OCI-M1 (cell line): ENCODE measurements at regions not wholly inside any gene's neighbourhood (a gene's known extent, or its start where the extent isn't known, plus 50 kb on each side); places are given as distances from the start of the nearest gene placed in this dataset.

ENCODE experiments used
- DNase-seq: peaks from one replicate; lab custom pipeline; 2025; lab: John Stamatoyannopoulos, UW

DNA sequence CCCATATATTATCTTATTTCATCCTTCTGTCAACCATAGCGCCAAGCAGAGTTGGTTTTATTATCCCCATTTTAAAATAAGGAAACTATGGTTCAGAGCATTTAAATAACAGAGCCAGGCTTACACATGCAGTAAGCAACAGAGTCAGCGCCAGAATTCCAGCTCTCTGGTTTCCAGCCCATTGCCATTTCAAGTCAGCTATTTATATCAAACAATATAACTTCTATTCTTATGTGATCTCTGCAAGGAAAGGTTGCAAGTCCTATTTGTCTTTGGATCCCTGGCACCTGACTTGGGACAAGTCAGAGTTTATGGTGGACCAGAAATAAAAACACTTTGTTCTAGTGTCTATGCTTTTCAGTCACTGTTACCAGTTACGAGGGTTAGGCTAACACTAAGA, 174.1 kb upstream of the EEA1 start:
- no peak for DNase-seq

DNA sequence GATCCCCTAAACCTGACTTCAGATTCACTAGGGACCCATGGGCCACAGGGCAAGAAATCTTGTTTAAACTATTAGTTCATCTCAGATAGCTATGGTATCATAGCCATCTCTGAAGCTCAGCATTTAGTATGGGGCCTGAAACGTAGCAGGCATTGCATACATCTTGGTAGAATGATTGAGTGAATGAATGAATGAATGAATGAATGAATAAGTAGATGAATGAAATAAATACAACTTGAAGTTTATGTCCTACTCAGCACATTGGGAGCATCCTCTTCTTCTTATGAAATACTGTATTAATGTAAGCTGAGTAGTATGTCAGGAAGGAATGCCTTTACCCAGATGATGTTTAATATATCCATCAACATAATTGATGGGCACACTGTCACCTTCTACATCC, 175.4 kb upstream of the EEA1 start:
- no peak for DNase-seq

DNA sequence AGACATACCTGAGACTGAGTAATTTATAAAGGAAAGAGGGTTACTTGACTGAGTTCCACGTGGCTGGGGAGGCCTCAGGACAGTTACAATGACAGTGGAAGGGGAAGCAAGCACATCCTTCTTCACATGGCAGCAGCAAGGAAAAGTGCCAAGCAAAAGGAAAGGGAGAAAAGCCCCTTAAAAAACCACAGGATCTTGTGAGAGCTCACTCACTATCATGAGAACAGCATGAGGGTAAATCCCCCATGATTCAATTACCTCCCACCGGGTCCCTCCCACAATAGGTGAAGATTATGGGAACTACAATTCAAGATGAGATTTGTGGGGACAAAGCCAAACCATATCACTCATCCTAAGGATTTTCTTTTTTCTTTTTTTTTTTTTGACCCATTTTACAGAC, 177.8 kb upstream of the EEA1 start:
- no peak for DNase-seq

DNA sequence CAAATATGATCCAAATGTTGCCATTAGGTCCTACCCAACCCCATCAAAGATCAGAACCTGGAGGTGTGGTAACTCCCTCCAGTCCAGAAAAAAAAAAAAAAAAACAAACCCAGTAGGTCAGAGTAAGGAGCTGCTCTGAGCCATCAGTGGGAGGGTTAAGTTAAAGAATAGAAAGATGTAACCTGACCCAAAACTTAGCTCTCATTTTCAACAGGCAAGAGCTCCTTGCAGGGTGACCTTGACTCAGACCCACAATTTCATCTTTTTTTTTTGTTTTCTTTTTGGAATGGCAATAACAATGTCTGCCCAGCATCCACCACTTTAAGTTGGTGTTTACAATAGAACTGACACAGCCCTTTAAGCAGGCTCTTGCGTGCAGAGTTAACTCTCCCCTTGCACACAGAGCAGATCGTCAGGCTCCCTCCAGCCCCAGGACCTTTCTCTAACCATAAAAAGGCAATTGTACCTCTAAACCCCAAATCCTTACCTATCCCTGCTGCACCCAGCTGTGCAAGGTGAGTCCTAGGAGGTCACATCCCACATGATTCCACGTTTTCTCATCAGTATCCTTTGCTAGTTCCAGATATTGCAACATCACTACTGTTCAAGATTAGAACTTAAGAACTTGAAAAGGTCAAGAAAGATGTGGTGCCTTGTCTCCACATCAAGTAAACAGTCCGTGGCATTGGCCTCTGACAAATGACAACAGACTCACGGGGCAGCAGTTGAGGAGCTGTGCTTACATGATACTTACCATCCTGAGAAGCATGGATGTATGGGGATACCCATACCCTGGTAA, 178.6 kb upstream of the EEA1 start:
- DNase-seq = no peak

DNA sequence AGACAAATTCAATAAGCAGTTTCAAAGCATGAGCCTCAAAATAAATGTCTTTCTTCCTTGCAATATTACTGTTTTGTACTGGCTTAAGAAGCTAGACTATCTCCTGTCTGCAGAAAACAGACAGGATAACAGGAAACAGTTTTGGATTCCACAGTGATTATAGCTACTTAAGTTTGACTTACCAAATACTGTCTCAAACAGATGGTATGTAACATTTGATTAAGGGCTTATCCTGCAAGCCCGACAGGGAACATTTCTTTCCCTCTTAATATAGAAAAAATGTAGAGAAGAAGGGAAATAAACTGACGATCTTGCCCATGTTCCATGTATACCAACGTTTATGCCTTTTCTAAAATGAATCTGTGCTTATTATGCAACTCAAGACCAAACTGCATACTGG, 179.9 kb upstream of the EEA1 start:
- no peak for DNase-seq

DNA sequence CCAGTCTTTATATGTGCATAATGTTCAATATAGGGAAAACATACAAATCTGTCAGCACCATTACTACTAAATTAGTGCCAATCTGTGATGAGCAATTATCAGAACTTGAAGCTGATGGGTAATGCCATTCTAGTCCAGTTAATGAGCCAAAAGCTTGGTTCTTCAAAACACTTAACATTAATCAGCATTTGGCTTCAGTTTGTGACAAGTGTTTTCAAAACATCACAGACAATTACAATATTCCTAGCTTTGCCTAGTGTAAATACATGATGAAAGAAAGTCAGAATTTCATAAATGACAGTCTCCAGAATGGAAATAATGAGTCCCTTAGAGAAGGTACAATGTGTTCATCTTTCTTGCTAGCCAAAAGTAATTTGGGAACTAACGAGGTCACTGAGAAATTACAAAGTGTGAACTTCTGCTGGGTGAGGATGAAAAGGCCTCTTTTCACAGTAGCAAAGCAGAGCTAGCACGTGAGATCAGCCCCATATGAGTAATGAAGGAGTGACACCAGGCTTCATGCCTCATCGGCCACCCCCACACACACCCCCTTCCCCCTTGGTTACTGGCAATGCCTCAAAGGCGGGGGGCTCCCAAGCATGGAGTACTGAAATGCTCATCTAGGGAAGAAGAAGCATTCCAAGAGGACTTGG, 180.6 kb upstream of the EEA1 start:
- no peak for DNase-seq

DNA sequence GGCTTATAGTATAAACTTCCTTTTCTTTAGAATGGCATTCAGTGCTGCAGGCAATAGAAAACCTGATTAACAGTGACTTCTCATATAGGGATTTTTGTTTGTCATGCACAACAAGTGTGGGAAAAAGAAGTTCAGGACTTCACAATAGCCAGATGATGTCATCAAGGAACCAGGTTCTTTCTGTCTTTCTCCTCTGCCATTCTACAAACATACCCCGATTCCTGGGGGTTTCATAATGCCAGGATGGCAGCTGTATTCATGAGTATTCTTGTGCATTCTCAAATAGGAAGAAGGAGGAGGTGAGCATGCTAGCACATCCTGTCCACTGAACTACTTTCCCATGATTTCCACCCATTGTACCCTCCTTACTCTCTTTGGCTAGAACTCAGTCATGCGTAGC, 182.7 kb upstream of the EEA1 start:
- no peak for DNase-seq

DNA sequence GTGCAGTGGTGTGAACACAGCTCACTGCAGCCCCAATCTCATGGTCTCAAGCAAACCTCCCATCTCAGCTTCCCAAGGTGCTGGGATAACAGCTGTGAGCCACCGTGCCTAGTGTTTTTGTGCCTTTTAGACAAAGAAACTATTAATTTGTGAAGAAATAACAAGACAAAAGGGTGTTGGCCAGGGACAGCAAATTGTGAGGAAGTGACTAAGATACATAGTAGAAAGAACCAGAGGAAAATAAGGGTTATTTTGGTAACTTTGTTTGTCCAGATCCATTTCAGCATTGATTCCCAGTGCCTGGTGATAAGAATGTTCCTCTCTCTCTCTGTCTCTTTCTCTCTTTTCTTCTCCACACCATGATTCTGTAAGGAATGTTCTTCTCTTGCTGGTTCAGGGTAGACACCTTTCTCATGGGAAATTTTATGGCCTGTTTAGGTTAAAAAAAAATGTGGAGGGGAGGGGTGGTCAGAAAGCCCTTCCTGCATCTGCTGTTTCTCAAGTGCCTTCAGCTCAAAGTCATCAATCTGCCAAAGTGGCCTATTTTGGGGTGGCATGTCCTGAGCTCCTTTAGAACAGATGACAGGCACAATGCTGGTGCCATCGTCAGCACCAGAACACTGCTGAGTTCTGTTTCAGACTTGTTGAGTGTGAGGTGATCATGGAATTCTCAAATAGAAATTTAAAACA, 184.4 kb upstream of the EEA1 start:
- no peak for DNase-seq

DNA sequence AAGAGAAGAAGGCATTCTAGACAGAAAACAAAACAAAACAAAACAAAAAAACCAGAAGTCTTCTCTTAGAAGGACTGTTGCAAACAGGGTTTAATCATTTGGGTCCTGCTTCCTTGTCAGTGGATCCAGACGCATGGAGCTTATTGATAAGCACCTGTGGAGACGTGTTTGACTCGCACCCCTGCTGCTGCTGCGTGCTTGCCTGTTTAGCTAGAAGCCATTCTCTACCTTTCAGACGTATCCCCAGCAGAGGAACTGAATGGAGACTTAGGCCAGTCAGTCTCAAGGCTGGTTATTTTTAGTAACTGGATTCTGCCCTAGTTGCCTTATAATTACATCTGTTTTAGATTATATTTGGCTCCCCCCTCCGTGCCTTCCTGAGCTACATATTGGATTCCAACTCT, 186.1 kb upstream of the EEA1 start:
- peak; percentile 74 for DNase-seq

DNA sequence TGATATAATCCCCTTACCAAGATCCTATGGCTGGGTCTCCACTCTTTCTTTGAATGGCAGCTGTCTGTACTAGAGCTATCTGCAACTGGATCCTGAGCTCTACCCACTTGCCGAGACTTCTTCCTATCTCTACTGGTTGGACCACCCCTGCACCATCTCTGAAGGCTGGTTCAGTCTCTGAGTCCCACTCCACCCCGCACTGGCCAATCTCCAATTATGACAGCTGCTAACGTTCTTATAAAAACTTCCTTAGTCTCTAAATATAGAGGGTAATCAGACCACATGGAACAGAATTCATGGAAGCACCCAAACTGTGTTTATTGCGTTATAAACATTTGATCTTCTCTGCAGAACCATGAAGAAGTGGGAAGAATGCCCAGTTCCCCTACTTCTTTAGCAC, 186.6 kb upstream of the EEA1 start:
- DNase-seq = no peak

DNA sequence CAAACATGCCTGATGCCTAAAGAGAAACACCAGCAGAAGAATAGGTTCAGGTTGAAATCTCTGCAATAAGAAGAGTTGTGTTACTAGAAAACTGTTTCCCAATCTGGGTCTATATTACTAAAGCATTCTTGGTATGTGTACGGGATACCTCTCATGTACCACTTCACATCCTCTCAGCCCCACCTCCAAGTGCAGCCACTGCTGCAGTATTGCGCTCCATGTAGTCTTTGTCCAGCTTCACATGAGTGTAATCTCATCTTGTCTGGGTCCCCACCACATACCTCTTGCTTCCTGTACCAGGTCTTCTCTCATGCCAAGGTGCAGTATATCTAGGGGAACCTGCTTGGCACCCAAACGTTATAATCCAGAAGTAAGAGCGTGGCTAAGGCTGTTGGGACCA, 187.5 kb upstream of the EEA1 start:
- no peak for DNase-seq

DNA sequence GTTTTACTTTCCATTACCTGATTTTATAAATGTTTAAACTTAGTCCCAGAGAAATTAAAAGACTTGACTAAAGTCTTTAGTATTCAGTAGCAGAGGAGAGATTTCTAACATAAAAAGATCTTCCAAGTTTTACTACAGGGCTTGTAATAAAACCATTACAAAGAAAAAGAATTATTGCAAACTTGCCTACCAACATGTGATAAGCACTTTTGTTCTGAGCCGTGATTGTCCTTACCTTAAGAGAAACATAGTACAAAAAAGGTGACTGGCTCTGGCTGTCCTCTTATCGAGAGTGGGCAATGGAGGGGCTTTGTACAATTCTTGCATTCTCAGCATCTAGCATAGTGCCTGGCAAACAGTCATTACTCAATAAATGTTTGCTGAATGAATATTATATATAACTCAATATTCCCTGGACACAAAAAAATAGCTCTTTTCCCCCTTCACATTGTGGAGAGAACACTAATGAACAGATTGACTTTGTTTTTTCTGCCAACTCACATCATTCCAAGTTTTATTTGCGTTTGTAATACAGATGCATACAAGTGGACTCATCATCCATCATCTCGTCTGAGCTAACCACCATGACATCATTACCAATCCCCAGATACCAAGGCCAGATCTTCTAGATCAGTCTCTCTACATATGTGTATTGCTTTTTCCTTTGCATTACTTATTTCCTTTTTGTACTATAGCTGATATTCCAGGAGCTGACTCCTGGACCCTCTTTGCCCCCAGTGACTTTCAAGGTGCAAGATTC, 192.8 kb upstream of the EEA1 start:
- no peak for DNase-seq

DNA sequence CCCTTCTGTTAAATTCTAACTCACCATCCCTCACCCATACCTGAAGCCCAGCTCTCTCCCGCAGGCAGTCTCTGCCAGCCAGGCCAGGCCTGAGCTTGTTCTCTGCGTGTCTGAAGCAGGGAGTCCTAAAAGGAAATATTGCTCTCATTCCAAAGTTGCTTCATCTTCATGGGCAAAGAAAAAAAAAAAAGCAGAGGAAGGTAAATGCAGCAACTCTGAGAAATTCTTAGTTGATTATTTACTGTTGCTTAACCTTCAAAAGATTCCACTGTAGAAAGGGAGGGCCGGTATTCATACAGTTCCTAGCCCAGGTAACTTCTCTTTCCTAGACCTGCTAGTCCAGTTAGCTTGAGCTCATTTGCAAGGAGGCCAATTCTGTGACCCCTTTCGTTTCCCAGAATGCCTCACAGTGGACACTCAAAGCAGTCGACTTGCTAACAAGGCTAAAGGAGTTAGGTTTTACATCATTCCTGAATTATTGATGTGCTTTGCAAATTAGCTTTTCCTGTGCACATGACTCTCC, 193.5 kb upstream of the EEA1 start:
- DNase-seq = no peak

DNA sequence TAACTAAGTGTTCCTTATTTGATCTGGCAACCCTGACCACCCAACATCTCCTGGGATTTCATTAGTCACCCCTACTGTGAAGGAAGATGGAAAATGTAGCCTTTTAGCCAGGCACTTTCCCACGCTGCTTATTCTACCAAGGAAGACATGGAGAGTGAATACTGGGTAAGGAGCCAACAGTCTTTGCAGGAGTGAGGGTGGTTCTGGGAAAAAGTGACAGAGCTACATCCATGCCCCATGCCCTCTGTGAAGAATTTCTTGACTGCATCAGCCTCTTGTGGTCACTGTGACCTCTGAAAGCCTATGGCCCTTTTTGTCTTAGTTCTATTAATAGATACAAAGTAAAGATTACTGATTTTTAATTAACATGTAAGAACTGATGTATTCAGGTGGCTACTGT, 196.0 kb upstream of the EEA1 start:
- no peak for DNase-seq

DNA sequence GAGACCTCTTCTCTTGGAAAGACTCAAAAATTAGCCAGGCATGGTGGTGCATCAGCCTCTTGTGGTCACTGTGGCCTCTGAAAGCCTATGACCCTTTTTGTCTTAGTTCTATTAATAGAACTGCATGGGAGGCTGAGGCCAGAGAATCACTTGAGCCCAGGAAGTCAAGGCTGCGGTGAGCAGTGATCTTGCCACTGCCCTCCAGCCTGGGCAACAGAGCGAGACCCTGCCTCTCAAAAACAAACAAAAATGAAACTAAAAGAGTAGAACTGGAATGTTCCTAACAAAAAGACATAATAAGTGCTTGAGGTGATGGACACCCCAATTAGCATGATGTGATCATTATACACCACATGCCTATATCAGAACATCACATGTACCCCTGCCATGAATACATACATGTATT, 197.0 kb upstream of the EEA1 start:
- no peak for DNase-seq

DNA sequence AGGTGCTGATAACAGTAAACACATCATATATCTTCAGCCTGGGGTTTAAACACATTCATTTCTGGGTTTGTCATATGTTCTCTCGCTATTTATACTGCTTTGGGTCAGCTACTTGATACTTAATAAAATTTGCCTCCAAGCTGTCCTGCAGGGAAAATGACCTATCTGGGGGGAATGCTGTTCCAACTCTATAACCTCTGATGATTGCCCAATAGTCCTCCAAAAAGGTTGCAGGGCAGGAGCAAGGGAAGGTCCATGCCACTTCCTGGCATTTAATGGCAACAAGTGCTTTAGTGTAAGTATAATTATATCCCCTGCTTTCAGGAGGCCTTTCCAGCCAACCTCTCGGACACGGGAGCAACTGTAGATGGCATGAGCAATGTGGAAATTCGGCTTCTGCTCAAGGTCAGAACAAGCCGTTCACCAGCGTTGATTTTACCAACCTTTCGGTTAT, 198.0 kb upstream of the EEA1 start:
- DNase-seq = no peak

DNA sequence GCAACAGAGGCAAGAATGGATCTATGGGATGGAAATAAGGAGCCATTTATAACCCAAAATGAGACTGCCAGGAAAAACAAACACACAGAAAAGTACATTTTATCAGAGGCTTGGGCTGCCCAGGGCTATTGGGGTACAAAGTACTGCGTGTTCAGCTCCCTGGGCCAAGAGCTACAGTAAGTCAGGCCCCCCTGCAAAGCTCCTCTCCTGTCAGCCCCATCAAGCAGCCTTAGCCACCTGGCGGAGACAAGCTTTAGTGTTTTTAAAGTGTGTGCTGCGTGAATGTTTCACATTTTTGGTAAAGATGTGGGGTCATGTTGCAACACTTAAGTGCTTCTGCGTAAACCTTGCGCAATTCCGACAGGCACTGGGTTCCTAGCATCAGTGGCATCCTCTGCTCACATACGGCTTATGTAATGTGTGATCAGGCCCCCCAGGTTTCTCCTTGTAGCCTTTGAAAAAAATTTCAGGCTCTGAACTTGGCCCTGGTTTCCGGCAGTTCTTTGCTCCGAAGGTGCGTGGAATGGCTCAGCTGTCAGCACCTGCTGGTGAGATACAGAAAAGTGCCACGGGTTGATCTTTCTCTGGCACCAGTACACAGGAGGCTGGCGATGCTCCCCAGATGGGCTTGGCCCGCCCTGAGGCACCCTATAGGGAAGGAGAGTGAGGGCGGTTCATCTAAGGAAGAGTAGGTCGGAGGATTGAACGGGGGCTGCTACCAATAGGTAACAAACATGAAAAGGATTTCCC, 198.7 kb upstream of the EEA1 start:
- DNase-seq = peak; percentile 24

DNA sequence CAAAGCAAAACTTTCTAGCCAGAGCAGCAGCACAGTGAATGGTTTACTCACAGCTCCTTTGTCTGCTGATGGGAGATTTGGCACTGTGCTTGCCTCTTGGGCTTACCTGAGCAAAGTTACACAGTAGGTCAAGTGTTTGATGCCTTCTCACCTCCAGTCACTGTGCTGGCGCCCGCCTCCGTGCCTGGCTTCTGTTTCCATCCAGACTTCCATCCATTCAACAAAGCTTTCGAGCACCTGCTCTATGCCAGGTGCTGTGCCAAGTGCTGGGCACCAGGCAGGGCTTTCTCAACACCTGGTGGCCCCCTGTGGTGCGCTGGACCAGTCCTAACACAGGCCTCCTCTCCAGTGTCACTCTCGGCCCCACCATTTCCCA, 199.2 kb upstream of the EEA1 start:
- no peak for DNase-seq

DNA sequence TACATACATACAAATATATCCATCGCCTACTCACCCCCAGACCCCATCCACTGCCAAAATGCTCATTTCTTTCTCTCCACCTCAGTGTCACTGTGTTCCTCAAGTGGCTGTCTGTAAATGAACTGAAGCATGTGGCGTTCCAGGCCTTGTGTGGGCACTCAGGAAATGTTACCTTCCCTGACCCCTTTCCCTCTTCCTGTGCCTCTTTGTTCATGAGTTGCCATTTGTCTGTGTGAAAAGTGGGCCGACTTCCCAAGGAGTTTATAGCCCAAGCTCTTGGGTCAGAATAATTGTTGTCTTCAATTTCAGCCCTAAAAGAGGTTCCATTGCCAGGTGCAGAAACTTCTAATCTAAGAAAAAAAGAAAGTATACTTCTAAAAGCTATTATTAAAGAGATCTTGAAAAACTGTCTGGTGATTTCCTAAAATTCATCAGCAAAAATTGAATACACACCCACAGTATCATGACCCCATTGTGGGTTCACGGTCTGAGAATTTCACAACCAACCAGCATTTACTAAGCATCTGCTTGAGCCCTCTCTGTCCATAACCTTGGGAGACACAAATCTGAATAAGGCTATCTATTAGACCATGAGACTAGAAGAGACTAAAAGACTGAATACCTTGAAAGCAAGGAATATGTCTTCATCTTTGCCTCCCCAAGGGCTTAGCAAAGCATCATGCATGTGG, 201.4 kb upstream of the EEA1 start:
- DNase-seq = no peak

DNA sequence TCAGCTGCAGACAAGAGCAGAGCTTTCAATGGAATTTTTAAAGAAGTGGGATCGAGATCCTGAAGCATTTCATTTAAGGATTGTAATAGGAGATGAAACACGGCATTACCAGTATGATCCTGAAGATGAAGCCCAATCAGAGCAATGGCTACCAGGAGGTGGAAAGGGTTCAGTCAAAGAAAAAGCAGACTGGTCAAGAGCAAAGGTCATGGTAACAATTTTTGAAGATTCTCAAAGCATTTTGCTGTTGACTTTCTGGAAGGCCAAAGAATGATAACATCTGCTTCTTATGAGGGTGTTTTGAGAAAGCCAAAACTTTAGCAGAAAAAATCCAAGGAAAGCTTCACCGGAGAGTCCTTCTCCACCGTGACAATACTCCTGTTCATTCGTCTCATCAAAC, 204.3 kb upstream of the EEA1 start:
- DNase-seq = no peak
